Upper lobe of right lung (tissue), 1 donor: ENCODE measurements at regions not wholly inside any gene's neighbourhood (a gene's known extent, or its start where the extent isn't known, plus 50 kb on each side); places are given as distances from the start of the nearest gene placed in this dataset.

Experiments used
- ATAC-seq: fragments of 200-7000 bp; cut with Tn5 transposase; one replicate; pipeline ENCODE4 v1.9.1; 2020; ENCODE audit warnings: mild to moderate bottlenecking, moderate library complexity
- DNase-seq: peaks from one replicate; pipeline ENCODE4 v3.0.0-alpha.2; 2020
- H3K27ac ChIP-seq: fragments of 200-600 bp; one replicate; pipeline ENCODE4 v1.8.0; 2022
- H3K27me3 ChIP-seq: fragments of 200-600 bp; one replicate; pipeline ENCODE4 v1.8.0; 2022; ENCODE audit warnings: mild to moderate bottlenecking
- H3K36me3 ChIP-seq: fragments of 200-600 bp; one replicate; pipeline ENCODE4 v1.8.0; 2022
- H3K4me1 ChIP-seq: fragments of 200-600 bp; one replicate; pipeline ENCODE4 v1.8.0; 2022
- H3K4me3 ChIP-seq: fragments of 200-600 bp; one replicate; pipeline ENCODE4 v1.8.0; 2022; ENCODE audit warnings: mild to moderate bottlenecking
- H3K9me3 ChIP-seq: fragments of 200-600 bp; one replicate; pipeline ENCODE4 v1.8.0; 2022
- intact Hi-C: fragments of 100-400 bp; cut with DNase I; formaldehyde crosslinking; loops from one replicate; pipeline ENCODE4 v1.11.0; 2022
- TF ChIP-seq, protein P1 (sequence below): fragments of 200-600 bp; IDR thresholded peaks from one replicate; pipeline ENCODE4 v1.8.0; 2022; ENCODE audit warnings: antibody characterized with exemption
- donor health status: DM: no; HTN: yes; CAD: no; lungs with severe emphysema.

DNA sequence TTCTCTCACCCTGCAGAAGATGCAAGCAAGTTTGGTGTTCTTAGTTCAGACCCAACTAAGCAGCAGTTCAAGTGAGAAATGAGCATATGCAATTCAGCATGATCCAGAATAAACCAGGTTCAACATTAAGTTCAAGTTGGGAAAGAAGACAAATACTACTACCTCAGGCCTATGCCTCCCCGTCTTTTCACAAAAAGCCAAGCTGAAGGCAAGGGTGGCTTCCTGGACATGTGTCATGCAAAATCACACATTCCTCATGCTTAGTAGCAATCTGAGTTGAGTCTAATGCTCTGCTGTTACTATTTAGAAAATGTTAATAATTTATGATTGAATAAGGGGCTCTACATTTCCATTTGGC, 453.4 kb upstream of the GRAMD2B start:
- DNase-seq (no peak), ATAC-seq (no peak)
- H3K4me3 ChIP-seq, result no peak overlapping the region
- H3K9me3 ChIP-seq, result no peaks in the 10 kb centered on the region
- no peaks in the 10 kb centered on the region for H3K4me1 ChIP-seq
- H3K36me3 ChIP-seq, result no peaks in the 10 kb centered on the region
- H3K27ac ChIP-seq, result no peak overlapping the region
- no peaks in the 10 kb centered on the region for H3K27me3 ChIP-seq
- TF ChIP-seq, protein P1, sequence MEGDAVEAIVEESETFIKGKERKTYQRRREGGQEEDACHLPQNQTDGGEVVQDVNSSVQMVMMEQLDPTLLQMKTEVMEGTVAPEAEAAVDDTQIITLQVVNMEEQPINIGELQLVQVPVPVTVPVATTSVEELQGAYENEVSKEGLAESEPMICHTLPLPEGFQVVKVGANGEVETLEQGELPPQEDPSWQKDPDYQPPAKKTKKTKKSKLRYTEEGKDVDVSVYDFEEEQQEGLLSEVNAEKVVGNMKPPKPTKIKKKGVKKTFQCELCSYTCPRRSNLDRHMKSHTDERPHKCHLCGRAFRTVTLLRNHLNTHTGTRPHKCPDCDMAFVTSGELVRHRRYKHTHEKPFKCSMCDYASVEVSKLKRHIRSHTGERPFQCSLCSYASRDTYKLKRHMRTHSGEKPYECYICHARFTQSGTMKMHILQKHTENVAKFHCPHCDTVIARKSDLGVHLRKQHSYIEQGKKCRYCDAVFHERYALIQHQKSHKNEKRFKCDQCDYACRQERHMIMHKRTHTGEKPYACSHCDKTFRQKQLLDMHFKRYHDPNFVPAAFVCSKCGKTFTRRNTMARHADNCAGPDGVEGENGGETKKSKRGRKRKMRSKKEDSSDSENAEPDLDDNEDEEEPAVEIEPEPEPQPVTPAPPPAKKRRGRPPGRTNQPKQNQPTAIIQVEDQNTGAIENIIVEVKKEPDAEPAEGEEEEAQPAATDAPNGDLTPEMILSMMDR, result no peak
- intact Hi-C loops, result no loop called here

GRCh38 chr5:125970631-125971307, 452.4 kb upstream of the GRAMD2B start:
- H3K9me3 ChIP-seq, result no peaks in the 10 kb centered on the region
- H3K36me3 ChIP-seq, result no peaks in the 10 kb centered on the region
- no peaks in the 10 kb centered on the region for H3K27me3 ChIP-seq
- no peaks in the 10 kb centered on the region for H3K4me1 ChIP-seq
- DNase-seq, result no peak
- no peak for ATAC-seq
- no peak overlapping the region for H3K4me3 ChIP-seq
- TF ChIP-seq, protein P1, result no peak
- no peak overlapping the region for H3K27ac ChIP-seq
- intact Hi-C loops, result no loop called here

GRCh38 chr5:125972706-125973105, 450.5 kb upstream of the GRAMD2B start:
- H3K9me3 ChIP-seq, result no peaks in the 10 kb centered on the region
- intact Hi-C loops, result no loop called here
- no peaks in the 10 kb centered on the region for H3K4me1 ChIP-seq
- H3K27ac ChIP-seq, result no peak overlapping the region
- no peaks in the 10 kb centered on the region for H3K27me3 ChIP-seq
- DNase-seq (no peak), ATAC-seq (no peak)
- H3K4me3 ChIP-seq, result no peak overlapping the region
- TF ChIP-seq, protein P1, result no peak
- H3K36me3 ChIP-seq, result no peaks in the 10 kb centered on the region

GRCh38 chr5:125974679-125975078, 448.5 kb upstream of the GRAMD2B start:
- Histone ChIP-seq H3K4me1 (no peaks in the 10 kb centered on the region), H3K9me3 (no peaks in the 10 kb centered on the region), H3K4me3 (no peak overlapping the region), H3K27ac (no peak overlapping the region), H3K36me3 (no peaks in the 10 kb centered on the region), H3K27me3 (no peaks in the 10 kb centered on the region)
- DNase-seq (no peak), ATAC-seq (no peak)
- TF ChIP-seq, protein P1, result no peak
- intact Hi-C loops, result no loop called here

- no peak overlapping the region for H3K27ac ChIP-seq
- ATAC-seq (no peak), DNase-seq (no peak)
- H3K4me1 ChIP-seq, result no peaks in the 10 kb centered on the region
- TF ChIP-seq, protein P1, result no peak
- no peaks in the 10 kb centered on the region for H3K36me3 ChIP-seq
- intact Hi-C loops, result no loop called here
- H3K4me3 ChIP-seq, result no peak overlapping the region
- H3K27me3 ChIP-seq, result no peaks in the 10 kb centered on the region
- H3K9me3 ChIP-seq, result no peaks in the 10 kb centered on the region
Measured at GRCh38 chr5:125976421-125977000, 446.7 kb upstream of the GRAMD2B start.

DNA sequence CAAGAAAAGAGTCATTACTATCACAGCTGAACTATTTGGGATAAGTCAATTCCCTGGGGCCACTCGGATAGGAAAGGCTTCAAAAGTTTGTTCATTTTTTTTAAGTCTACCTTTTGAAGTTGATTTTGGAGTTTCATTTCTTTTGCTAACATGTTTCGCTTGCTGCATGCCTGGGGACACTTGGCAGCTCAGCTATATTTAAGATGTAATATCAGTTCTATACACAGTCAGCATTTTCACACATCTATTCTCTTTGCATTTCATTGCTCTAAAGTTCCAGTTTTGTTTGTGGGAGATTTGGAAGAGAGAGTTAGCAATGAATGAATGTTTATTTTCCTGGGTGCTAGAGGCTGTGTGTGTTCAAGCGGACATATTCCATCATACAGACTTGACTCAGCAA, 445.2 kb upstream of the GRAMD2B start:
- Histone ChIP-seq H3K27me3 (no peaks in the 10 kb centered on the region), H3K27ac (no peak overlapping the region), H3K9me3 (no peaks in the 10 kb centered on the region), H3K4me3 (no peak overlapping the region), H3K4me1 (no peaks in the 10 kb centered on the region), H3K36me3 (no peaks in the 10 kb centered on the region)
- intact Hi-C loops, result no loop called here
- ATAC-seq (no peak), DNase-seq (no peak)
- TF ChIP-seq, protein P1, result no peak
